PC-9 (cell line): ENCODE measurements at regions not wholly inside any gene's neighbourhood (a gene's known extent, or its start where the extent isn't known, plus 50 kb on each side); places are given as distances from the start of the nearest gene placed in this dataset.

Source experiments
- BruUV-seq: library from RNA; stranded (reverse); fragments of 400-500 nt; replicated peaks from 2 replicates; lab custom pipeline; 2021; lab: Mats Ljungman, UMichigan
- CTCF ChIA-PET: fragments of 300-600 bp; sonication (Branson Sonifier 250); formaldehyde crosslinking; loops from one replicate; lab custom pipeline; 2022; ENCODE audit warnings: antibody characterized with exemption; lab: Charles Lee
- POLR2A ChIA-PET: fragments of 300-600 bp; sonication (Branson Sonifier 250); formaldehyde crosslinking; loops from one replicate; lab custom pipeline; 2022; ENCODE audit warnings: antibody characterized with exemption; ENCODE audit not compliant: unreplicated experiment; lab: Charles Lee
- DNase-seq, 2 experiments: peaks; one replicate each; pipeline versions ENCODE4 v3.0.0 to v3.0.0-alpha.2; 2015 to 2022; ENCODE audit warnings: mixed read lengths in 1 of 2
- H2AFZ ChIP-seq: fragments of 200-600 bp; sonication (generic); 2 replicates; pipeline ENCODE4 v1.8.1; 2017; ENCODE audit warnings: antibody characterized with exemption
- H3F3A ChIP-seq: fragments of 200-600 bp; sonication (generic); 2 replicates; pipeline ENCODE4 v1.8.1; 2017; ENCODE audit warnings: antibody characterized with exemption, mild to moderate bottlenecking, low read depth; ENCODE audit not compliant: insufficient read depth
- H3K27ac ChIP-seq: fragments of 200-600 bp; sonication (generic); 2 replicates; pipeline ENCODE4 v1.6.1; 2016; ENCODE audit warnings: mixed run types
- H3K27me3 ChIP-seq: fragments of 200-600 bp; sonication (generic); 2 replicates; pipeline ENCODE4 v1.6.1; 2016; ENCODE audit warnings: low read depth, mixed run types; ENCODE audit not compliant: insufficient read depth
- H3K36me3 ChIP-seq: fragments of 200-600 bp; sonication (generic); 2 replicates; pipeline ENCODE4 v1.6.1; 2016; ENCODE audit warnings: low read depth, mixed run types
- H3K4me1 ChIP-seq: fragments of 200-600 bp; sonication (generic); replicated peaks from 2 replicates; pipeline ENCODE4 v1.6.1; 2016; ENCODE audit warnings: mixed run types; ENCODE audit not compliant: insufficient read depth
- H3K4me2 ChIP-seq: fragments of 200-600 bp; sonication (generic); 2 replicates; pipeline ENCODE4 v1.6.1; 2017; ENCODE audit warnings: mixed run types
- H3K4me3 ChIP-seq: fragments of 200-600 bp; sonication (generic); 2 replicates; pipeline ENCODE4 v1.6.1; 2016; ENCODE audit warnings: mixed run types
- H3K79me2 ChIP-seq: fragments of 200-600 bp; sonication (generic); 2 replicates; pipeline ENCODE4 v1.6.1; 2017; ENCODE audit warnings: low read depth, mixed run types
- H3K9me2 ChIP-seq: fragments of 200-600 bp; sonication (generic); 2 replicates; pipeline ENCODE4 v1.8.1; 2017; ENCODE audit warnings: mild to moderate bottlenecking; ENCODE audit not compliant: insufficient read depth
- H3K9me3 ChIP-seq: fragments of 200-600 bp; sonication (generic); 2 replicates; pipeline ENCODE4 v1.8.1; 2016; ENCODE audit warnings: low read depth; ENCODE audit not compliant: insufficient read depth
- H4K20me1 ChIP-seq: fragments of 200-600 bp; sonication (generic); 2 replicates; pipeline ENCODE4 v1.8.1; 2017; ENCODE audit not compliant: insufficient read depth
- EZH2 ChIP-seq: fragments of 200-600 bp; sonication (generic); IDR thresholded peaks from 2 replicates; pipeline ENCODE4 v1.8.0; 2017; ENCODE audit warnings: antibody characterized with exemption, low read depth
- intact Hi-C: fragments of 100-400 bp; cut with micrococcal nuclease; formaldehyde crosslinking; loops from one replicate; pipeline ENCODE4 v1.10.0; 2022; ENCODE audit not compliant: unreplicated experiment
- TF ChIP-seq, protein P1 (sequence below): fragments of 200-600 bp; sonication (generic); conservative IDR thresholded peaks from 2 replicates; pipeline ENCODE4 v1.6.1; 2017; ENCODE audit warnings: mixed run types, antibody characterized with exemption, mild to moderate bottlenecking, moderate library complexity

DNA sequence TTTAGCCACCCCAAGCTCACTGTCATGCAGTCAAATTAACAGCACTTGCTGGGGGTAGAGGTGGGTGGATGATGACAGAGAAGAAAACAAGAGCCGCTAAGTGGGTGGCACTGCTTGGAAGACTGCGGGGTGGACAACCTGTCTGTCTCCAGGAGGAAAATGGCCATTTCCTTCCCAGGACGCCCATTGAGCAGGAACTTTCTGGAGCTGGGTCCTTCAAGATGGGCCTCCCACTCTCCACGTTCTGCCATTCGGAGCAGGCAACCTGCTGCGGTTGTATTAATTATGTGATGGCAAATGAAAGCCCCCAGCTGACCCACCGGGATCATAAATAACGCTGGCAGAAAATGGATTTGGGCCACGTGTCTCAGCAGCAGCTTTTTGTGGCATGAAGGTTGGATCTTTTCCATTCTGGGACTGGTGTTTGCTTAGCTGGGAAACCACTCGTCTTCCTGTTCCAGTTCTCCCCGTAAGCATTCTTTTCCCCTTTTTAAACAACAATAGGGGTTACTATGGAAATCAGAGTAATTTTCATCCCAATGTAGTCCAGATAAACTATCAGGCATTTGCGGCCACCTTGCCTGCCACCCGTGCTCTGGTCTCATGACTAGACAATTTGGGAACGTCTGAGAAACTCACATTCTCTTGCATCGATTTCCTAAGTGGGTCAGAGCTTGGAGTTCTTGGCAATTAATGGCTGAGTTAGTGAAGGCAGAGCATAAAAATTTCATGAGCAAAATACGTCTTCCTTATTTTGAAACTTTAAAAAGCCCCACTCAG is 215.5 kb downstream of the ANKRD60 start:
- Histone ChIP-seq H3K4me1 (peaks cover 49% of the 10 kb centered on the region), H3K9me2 (no peaks in the 10 kb centered on the region), H3F3A (peaks cover 48% of the 10 kb centered on the region), H4K20me1 (no peaks in the 10 kb centered on the region), H3K27ac (no peak overlapping the region), H3K36me3 (no peaks in the 10 kb centered on the region), H2AFZ (no peak overlapping the region), H3K79me2 (no peaks in the 10 kb centered on the region), H3K9me3 (no peaks in the 10 kb centered on the region), H3K27me3 (no peaks in the 10 kb centered on the region), H3K4me3 (no peak overlapping the region), H3K4me2 (no peak overlapping the region)
- ChIA-PET POLR2A (no interaction called here), CTCF (no interaction called here)
- intact Hi-C loops: loop anchor here (10.0 kb wide), 1 partner anchor 398 kb away; no protein-coding TSS in a partner anchor
- no peak for DNase-seq
- BruUV-seq: no TSS peak
- TF ChIP-seq, protein P1, sequence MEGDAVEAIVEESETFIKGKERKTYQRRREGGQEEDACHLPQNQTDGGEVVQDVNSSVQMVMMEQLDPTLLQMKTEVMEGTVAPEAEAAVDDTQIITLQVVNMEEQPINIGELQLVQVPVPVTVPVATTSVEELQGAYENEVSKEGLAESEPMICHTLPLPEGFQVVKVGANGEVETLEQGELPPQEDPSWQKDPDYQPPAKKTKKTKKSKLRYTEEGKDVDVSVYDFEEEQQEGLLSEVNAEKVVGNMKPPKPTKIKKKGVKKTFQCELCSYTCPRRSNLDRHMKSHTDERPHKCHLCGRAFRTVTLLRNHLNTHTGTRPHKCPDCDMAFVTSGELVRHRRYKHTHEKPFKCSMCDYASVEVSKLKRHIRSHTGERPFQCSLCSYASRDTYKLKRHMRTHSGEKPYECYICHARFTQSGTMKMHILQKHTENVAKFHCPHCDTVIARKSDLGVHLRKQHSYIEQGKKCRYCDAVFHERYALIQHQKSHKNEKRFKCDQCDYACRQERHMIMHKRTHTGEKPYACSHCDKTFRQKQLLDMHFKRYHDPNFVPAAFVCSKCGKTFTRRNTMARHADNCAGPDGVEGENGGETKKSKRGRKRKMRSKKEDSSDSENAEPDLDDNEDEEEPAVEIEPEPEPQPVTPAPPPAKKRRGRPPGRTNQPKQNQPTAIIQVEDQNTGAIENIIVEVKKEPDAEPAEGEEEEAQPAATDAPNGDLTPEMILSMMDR: no peak
- TF ChIP-seq EZH2: no peak

- Histone ChIP-seq H2AFZ (no peak overlapping the region), H3K9me2 (no peaks in the 10 kb centered on the region), H3F3A (peaks cover 40% of the 10 kb centered on the region), H4K20me1 (no peaks in the 10 kb centered on the region), H3K36me3 (no peaks in the 10 kb centered on the region), H3K4me3 (no peak overlapping the region), H3K4me1 (peaks cover 41% of the 10 kb centered on the region), H3K27me3 (no peaks in the 10 kb centered on the region), H3K79me2 (no peaks in the 10 kb centered on the region), H3K4me2 (no peak overlapping the region), H3K27ac (no peak overlapping the region), H3K9me3 (no peaks in the 10 kb centered on the region)
- intact Hi-C loops: loop anchor here (10.0 kb wide), 1 partner anchor 397 kb away; no protein-coding TSS in a partner anchor
- ChIA-PET POLR2A (no interaction called here), CTCF (no interaction called here)
- no TSS peak for BruUV-seq
- no peak for DNase-seq
- no peak for TF ChIP-seq EZH2
Measured at GRCh38 chr20:58011947-58012610, 216.4 kb downstream of the ANKRD60 start.

DNA sequence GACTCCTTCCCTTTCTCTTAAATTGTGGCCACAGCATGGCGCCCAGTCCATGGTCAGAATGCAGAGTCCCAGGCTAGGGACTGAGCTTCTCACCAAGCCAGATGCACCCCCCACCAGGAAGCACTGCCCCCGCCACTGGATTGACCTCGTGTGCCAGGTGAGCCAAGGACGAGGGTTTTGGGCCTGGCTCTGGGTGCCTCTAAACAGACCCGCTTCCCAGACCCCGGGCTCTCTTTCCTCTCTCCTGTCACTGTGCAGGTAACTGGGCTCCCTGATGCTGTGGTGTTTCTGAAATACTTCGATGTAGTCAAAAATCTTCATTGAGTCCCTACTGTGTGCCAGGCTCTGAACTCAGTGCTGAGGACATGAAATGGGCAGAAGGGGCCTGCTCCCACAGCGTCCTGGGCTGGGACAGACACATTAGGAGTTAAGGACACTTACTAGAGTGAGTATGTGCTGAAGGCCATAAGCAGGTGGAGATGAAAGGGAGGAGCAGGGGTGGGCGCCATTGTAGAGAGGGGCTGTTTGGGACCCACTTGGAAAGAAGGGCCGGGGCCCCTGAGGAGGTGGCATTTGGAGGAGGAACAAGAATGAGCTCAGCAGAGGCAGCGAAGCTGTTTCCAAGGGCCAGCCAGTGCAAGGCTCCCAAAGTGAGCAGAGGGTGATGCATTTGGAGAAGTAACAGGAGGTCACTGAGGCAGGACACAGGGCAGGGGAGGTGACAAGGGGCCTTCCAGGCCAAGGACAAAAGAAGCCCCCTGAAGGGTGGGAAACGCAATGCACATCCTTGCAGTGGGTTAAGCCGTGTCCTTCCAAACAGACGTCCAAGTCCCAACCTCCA is 217.1 kb downstream of the ANKRD60 start:
- H3K36me3 ChIP-seq: no peaks in the 10 kb centered on the region
- intact Hi-C loops: loop anchor here (10.0 kb wide), 1 partner anchor 397 kb away; no protein-coding TSS in a partner anchor
- BruUV-seq: no TSS peak
- ChIA-PET CTCF (no interaction called here), POLR2A (no interaction called here)
- no peak overlapping the region for H3K4me2 ChIP-seq
- no peak overlapping the region for H3K27ac ChIP-seq
- H2AFZ ChIP-seq: no peak overlapping the region
- H3K27me3 ChIP-seq: no peaks in the 10 kb centered on the region
- no peaks in the 10 kb centered on the region for H3K9me2 ChIP-seq
- H3K79me2 ChIP-seq: no peaks in the 10 kb centered on the region
- no peaks in the 10 kb centered on the region for H3K9me3 ChIP-seq
- H4K20me1 ChIP-seq: no peaks in the 10 kb centered on the region
- H3K4me3 ChIP-seq: no peak overlapping the region
- H3F3A ChIP-seq: peaks cover 32% of the 10 kb centered on the region
- peaks cover 33% of the 10 kb centered on the region for H3K4me1 ChIP-seq
- no peak for TF ChIP-seq EZH2
- TF ChIP-seq, protein P1: no peak
- DNase-seq: no peak
